ENCODE measurements at regions not wholly inside any gene's neighbourhood (a gene's known extent, or its start where the extent isn't known, plus 50 kb on each side); places are given as distances from the start of the nearest gene placed in this dataset.

DNA sequence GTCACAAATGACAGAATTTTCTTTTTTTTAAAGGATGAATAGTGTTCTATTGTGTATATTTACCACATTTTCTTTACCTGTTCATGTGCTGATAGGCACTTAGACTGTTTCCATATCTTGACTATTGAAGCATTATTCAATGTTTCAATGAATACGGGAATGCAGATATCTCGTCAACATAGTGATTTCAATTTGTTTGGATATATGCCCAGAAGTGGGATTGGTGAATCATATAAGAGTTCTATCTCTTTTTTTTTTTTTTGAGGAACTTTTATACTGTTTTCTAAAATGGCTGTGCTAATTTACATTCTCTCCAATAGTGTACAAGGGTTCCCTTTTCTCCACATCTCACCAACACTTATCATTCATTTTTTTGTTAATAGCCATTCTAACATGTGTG is 97.9 kb upstream of the FAR2 start:
- in situ Hi-C loops (cut with MboI; ENCODE audit: low pct_unique_long_range_greater_than_20kb, low sequenced_read_pairs, unreplicated experiment) = no loop called here
- no peak for TF ChIP-seq CTCF (IDR thresholded peaks at IDR 0.05; ENCODE audit: extremely low read depth, insufficient read depth, missing control alignments)
- no peak for DNase-seq (ENCODE audit: low spot score)

- DNase-seq (ENCODE audit: low spot score) = no peak
- TF ChIP-seq CTCF (IDR thresholded peaks at IDR 0.05; ENCODE audit: extremely low read depth, insufficient read depth, missing control alignments) = no peak
- in situ Hi-C loops (cut with MboI; ENCODE audit: low pct_unique_long_range_greater_than_20kb, low sequenced_read_pairs, unreplicated experiment) = no loop called here
Measured at GRCh38 chr12:29053567-29053966, 95.5 kb upstream of the FAR2 start.

GRCh38 chr12:29054858-29055663 is 94.0 kb upstream of the FAR2 start:
- no peak for TF ChIP-seq CTCF (IDR thresholded peaks at IDR 0.05; ENCODE audit: extremely low read depth, insufficient read depth, missing control alignments)

GRCh38 chr12:29066011-29066588 is 83.0 kb upstream of the FAR2 start:
- no peak for DNase-seq (ENCODE audit: low spot score)
- TF ChIP-seq CTCF (IDR thresholded peaks at IDR 0.05; ENCODE audit: extremely low read depth, insufficient read depth, missing control alignments) = no peak
- in situ Hi-C loops (cut with MboI; ENCODE audit: low pct_unique_long_range_greater_than_20kb, low sequenced_read_pairs, unreplicated experiment) = no loop called here

More at GRCh38 chr12:29054858-29055663, 94.0 kb upstream of the FAR2 start:
- DNase-seq (ENCODE audit: low spot score) = no peak
- in situ Hi-C loops (cut with MboI; ENCODE audit: low pct_unique_long_range_greater_than_20kb, low sequenced_read_pairs, unreplicated experiment) = no loop called here

- no peak for DNase-seq (ENCODE audit: low spot score)
- TF ChIP-seq CTCF (IDR thresholded peaks at IDR 0.05; ENCODE audit: extremely low read depth, insufficient read depth, missing control alignments) = no peak
- in situ Hi-C loops (cut with MboI; ENCODE audit: low pct_unique_long_range_greater_than_20kb, low sequenced_read_pairs, unreplicated experiment) = no loop called here
Measured at GRCh38 chr12:29067430-29067829, 81.6 kb upstream of the FAR2 start.

GRCh38 chr12:29070309-29070708 is 78.8 kb upstream of the FAR2 start:
- DNase-seq (ENCODE audit: low spot score) = no peak
- TF ChIP-seq CTCF (IDR thresholded peaks at IDR 0.05; ENCODE audit: extremely low read depth, insufficient read depth, missing control alignments) = no peak
- in situ Hi-C loops (cut with MboI; ENCODE audit: low pct_unique_long_range_greater_than_20kb, low sequenced_read_pairs, unreplicated experiment) = no loop called here

Measured in GM13977 (cell line).